GM23248 (cell line): ENCODE measurements at regions not wholly inside any gene's neighbourhood (a gene's known extent, or its start where the extent isn't known, plus 50 kb on each side); places are given as distances from the start of the nearest gene placed in this dataset.

Source experiments
- EZH2 ChIP-seq: fragments of 200-600 bp; sonication (generic); IDR thresholded peaks from 2 replicates; pipeline ENCODE4 v1.6.1; 2018; ENCODE audit warnings: antibody characterized with exemption, mild to moderate bottlenecking; ENCODE audit not compliant: insufficient read depth, poor library complexity, severe bottlenecking
- EZH2phosphoT487 ChIP-seq: fragments of 200-600 bp; sonication (generic); IDR thresholded peaks from 2 replicates; pipeline ENCODE4 v1.6.1; 2018; ENCODE audit warnings: antibody characterized with exemption, moderate library complexity, mild to moderate bottlenecking, low read depth; ENCODE audit not compliant: insufficient read depth

GRCh38 chr3:99534951-99535704 lies 103.3 kb upstream of the COL8A1 start:
- TF ChIP-seq EZH2 = no peak
- TF ChIP-seq EZH2phosphoT487 = no peak
